ENCODE measurements at regions not wholly inside any gene's neighbourhood (a gene's known extent, or its start where the extent isn't known, plus 50 kb on each side); places are given as distances from the start of the nearest gene placed in this dataset.

DNA sequence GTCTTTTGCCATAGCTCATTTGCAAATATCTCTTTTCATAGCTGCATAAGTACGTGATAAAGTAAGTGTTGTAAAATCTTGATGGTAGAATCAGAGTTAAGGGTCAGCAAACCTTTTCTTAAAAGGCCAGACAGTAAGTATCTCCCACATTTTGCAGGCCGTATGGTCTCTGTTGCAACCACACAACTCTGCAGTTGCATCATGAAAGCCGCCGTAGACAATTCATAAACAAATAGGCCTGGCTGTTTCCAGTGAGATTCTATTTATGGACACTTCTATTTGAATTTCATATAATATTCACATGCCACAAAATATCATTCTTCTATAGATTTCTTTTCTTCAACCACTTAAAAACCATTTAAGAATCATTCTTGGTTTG lies 248.5 kb downstream of the TLE3 start:
- H3K4me2 ChIP-seq = no peak overlapping the region
- 78% methylated on average over 4 of the region's 4 CpGs for WGBS (ENCODE audit: missing lambda C conversion rate)
- FAIRE-seq (no peak), ATAC-seq (no peak), DNase-seq (ENCODE audit: low read depth in 1 of 2, low spot score in 1 of 2) (no peak)
- H3K4me3 ChIP-seq = no peak overlapping the region
- CTCF ChIA-PET = interaction anchor here (1.3 to 1.6 kb wide), 2 partner anchors 9 to 14 kb away, joined by 4 to 7 read pairs; no protein-coding TSS in a partner anchor
- H3K9me3 ChIP-seq = no peaks in the 10 kb centered on the region; the same call in 2 of the 3 replicates
- TF ChIP-seq FOSB (CRISPR knock-in tag; IDR thresholded peaks at IDR 0.05) (no peak), TP53 (CRISPR knock-in tag; IDR thresholded peaks at IDR 0.05) (no peak), POLR2AphosphoS2 (conservative IDR thresholded peaks at IDR 0.05; ENCODE audit: low read length) (no peak), NPAS2 (CRISPR knock-in tag; IDR thresholded peaks at IDR 0.05; ENCODE audit: borderline replicate concordance) (no peak), HOXB13 (CRISPR knock-in tag; IDR thresholded peaks at IDR 0.05; ENCODE audit: low read depth) (no peak), HDAC2 (IDR thresholded peaks at IDR 0.05) (no peak), SMC3 (IDR thresholded peaks at IDR 0.05) (no peak)
- TF ChIP-seq, protein P1, sequence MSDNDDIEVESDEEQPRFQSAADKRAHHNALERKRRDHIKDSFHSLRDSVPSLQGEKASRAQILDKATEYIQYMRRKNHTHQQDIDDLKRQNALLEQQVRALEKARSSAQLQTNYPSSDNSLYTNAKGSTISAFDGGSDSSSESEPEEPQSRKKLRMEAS (IDR thresholded peaks at IDR 0.05) = no peak
- peaks cover 5% of the 10 kb centered on the region; the same call in 2 of the 3 replicates for H3K4me1 ChIP-seq
- POLR2A ChIA-PET = no interaction called here
- no peak overlapping the region for H3K27ac ChIP-seq

DNA sequence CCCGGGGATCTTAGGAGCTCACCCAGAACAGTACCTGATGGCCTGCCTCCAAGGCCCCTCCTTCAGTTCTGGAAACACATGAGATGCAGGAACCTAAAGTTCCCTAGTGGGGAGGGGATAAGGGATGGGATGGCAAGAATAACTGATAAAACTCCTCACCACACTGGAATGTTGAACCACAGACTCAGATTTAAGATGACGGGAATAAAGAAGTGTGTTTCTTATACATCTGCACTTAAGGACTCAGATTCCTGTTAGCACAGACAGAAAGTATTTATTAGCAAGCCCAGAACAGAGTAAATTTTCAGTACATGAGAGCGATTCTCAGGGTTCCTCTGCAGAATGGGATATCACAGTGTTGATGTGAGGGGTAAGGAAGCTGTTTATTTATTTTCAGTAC lies 245.2 kb downstream of the TLE3 start:
- Histone ChIP-seq H3K4me1 (peaks cover 5% of the 10 kb centered on the region; the same call in 2 of the 3 replicates), H3K9me3 (no peaks in the 10 kb centered on the region), H3K4me3 (no peak overlapping the region), H3K4me2 (no peak overlapping the region), H3K27ac (no peak overlapping the region)
- CTCF ChIA-PET = no interaction called here
- FAIRE-seq = no peak
- POLR2A ChIA-PET = no interaction called here
- TF ChIP-seq JUN (IDR thresholded peaks at IDR 0.05) = no peak
- TF ChIP-seq, protein P2, sequence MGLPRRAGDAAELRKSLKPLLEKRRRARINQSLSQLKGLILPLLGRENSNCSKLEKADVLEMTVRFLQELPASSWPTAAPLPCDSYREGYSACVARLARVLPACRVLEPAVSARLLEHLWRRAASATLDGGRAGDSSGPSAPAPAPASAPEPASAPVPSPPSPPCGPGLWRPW (IDR thresholded peaks at IDR 0.05) = no peak
- no peak for TF ChIP-seq EP300 (IDR thresholded peaks at IDR 0.05)
- no peak for TF ChIP-seq CBX8 (IDR thresholded peaks at IDR 0.05)
- no peak for TF ChIP-seq FOSL2 (IDR thresholded peaks at IDR 0.05)
- TF ChIP-seq FOSL2 (CRISPR knock-in tag; IDR thresholded peaks at IDR 0.05) = no peak
- TF ChIP-seq, protein P3, sequence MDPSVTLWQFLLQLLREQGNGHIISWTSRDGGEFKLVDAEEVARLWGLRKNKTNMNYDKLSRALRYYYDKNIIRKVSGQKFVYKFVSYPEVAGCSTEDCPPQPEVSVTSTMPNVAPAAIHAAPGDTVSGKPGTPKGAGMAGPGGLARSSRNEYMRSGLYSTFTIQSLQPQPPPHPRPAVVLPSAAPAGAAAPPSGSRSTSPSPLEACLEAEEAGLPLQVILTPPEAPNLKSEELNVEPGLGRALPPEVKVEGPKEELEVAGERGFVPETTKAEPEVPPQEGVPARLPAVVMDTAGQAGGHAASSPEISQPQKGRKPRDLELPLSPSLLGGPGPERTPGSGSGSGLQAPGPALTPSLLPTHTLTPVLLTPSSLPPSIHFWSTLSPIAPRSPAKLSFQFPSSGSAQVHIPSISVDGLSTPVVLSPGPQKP (IDR thresholded peaks at IDR 0.05; ENCODE audit: low read depth, low read length) = no peak
- TF ChIP-seq POLR2A (IDR thresholded peaks at IDR 0.05; ENCODE audit: low read length) = no peak
- TF ChIP-seq, protein P4, sequence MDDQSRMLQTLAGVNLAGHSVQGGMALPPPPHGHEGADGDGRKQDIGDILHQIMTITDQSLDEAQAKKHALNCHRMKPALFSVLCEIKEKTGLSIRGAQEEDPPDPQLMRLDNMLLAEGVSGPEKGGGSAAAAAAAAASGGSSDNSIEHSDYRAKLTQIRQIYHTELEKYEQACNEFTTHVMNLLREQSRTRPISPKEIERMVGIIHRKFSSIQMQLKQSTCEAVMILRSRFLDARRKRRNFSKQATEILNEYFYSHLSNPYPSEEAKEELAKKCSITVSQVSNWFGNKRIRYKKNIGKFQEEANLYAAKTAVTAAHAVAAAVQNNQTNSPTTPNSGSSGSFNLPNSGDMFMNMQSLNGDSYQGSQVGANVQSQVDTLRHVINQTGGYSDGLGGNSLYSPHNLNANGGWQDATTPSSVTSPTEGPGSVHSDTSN (IDR thresholded peaks at IDR 0.05) = no peak
- no peak for TF ChIP-seq SMC3 (IDR thresholded peaks at IDR 0.05)
- TF ChIP-seq MYC (IDR thresholded peaks at IDR 0.05; ENCODE audit: borderline replicate concordance, low read length) = no peak
- no peak for TF ChIP-seq HDAC2 (IDR thresholded peaks at IDR 0.05)
- TF ChIP-seq EHF (CRISPR knock-in tag; IDR thresholded peaks at IDR 0.05) = no peak
- TF ChIP-seq TP53 (CRISPR knock-in tag; IDR thresholded peaks at IDR 0.05) = no peak
- TF ChIP-seq HOXB5 (CRISPR knock-in tag; IDR thresholded peaks at IDR 0.05) = no peak
- 67% methylated on average over 3 of the region's 3 CpGs for WGBS (ENCODE audit: missing lambda C conversion rate)
- no peak for DNase-seq (ENCODE audit: low read depth in 1 of 2, low spot score in 1 of 2)
- no peak for ATAC-seq

DNA sequence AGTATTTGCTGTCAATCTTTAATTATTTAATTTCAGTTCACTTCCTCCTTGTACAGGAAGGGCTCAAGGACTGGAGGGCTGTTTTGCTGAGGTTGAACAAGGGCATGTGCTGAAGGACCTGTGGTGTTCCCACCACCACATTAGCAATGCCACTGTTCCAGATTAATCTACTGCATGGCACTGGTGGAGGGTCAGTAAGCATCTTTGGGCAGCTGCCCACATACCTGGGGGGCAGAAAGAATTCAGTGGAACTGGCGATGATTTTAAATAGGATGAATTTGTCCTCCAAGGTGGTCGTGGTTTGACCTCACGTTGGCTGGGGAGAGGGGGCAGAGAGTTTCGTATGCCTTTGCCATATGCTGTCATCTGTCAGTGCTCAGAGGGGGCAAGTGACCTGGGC lies 244.8 kb downstream of the TLE3 start:
- no peak overlapping the region for H3K4me2 ChIP-seq
- ChIA-PET CTCF (no interaction called here), POLR2A (no interaction called here)
- DNase-seq (ENCODE audit: low read depth in 1 of 2, low spot score in 1 of 2) (no peak), ATAC-seq (no peak), FAIRE-seq (no peak)
- H3K9me3 ChIP-seq = no peaks in the 10 kb centered on the region
- no peak overlapping the region for H3K4me3 ChIP-seq
- WGBS (ENCODE audit: missing lambda C conversion rate) = 72% methylated on average over 4 of the region's 4 CpGs
- H3K27ac ChIP-seq = 0 out of 6 replicates have a peak overlapping the region, but pooled peaks of 1 of the 2 experiments have one; percentile 6
- TF ChIP-seq CBX8 (IDR thresholded peaks at IDR 0.05) (no peak), MAZ (IDR thresholded peaks at IDR 0.05; ENCODE audit: borderline replicate concordance, low read depth, low read length) (no peak), MYC (IDR thresholded peaks at IDR 0.05; ENCODE audit: borderline replicate concordance, low read length) (no peak), HOXA7 (CRISPR knock-in tag; IDR thresholded peaks at IDR 0.05) (no peak), BHLHE40 (IDR thresholded peaks at IDR 0.05; ENCODE audit: low read depth, low read length) (no peak), SREBF2 (IDR thresholded peaks at IDR 0.05) (no peak), FOSB (CRISPR knock-in tag; IDR thresholded peaks at IDR 0.05) (no peak), GATA3 (IDR thresholded peaks at IDR 0.05; ENCODE audit: borderline replicate concordance) (no peak), SMC3 (IDR thresholded peaks at IDR 0.05) (no peak)
- TF ChIP-seq, protein P5, sequence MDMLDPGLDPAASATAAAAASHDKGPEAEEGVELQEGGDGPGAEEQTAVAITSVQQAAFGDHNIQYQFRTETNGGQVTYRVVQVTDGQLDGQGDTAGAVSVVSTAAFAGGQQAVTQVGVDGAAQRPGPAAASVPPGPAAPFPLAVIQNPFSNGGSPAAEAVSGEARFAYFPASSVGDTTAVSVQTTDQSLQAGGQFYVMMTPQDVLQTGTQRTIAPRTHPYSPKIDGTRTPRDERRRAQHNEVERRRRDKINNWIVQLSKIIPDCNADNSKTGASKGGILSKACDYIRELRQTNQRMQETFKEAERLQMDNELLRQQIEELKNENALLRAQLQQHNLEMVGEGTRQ (IDR thresholded peaks at IDR 0.05) = no peak
- H3K4me1 ChIP-seq = peaks cover 5% of the 10 kb centered on the region; the same call in 2 of the 3 replicates
